HCT116 (cell line): ENCODE measurements at regions not wholly inside any gene's neighbourhood (a gene's known extent, or its start where the extent isn't known, plus 50 kb on each side); places are given as distances from the start of the nearest gene placed in this dataset.

Experiments
- ATAC-seq: fragments of 200-7000 bp; cut with Tn5 transposase; 2 replicates; pipeline ENCODE4 v1.9.1; 2020; ENCODE audit warnings: mild to moderate bottlenecking, moderate library complexity
- BruUV-seq: library from RNA; stranded (reverse); fragments of 400-500 nt; replicated peaks from 2 replicates; lab custom pipeline; 2021; lab: Mats Ljungman, UMichigan
- CTCF ChIA-PET: fragments of 300-600 bp; sonication (Branson Sonifier 250); formaldehyde crosslinking; loops from one replicate; lab custom pipeline; 2021; ENCODE audit warnings: antibody characterized with exemption; lab: Charles Lee
- POLR2A ChIA-PET: fragments of 300-600, 350-600 bp; sonication (Branson Sonifier 250); formaldehyde crosslinking; loops from one replicate; lab custom pipeline; 2021; ENCODE audit warnings: antibody characterized with exemption; lab: Charles Lee
- RAD21 ChIA-PET, 2 experiments: fragments of 300-600 bp; sonication (Branson Sonifier 250); formaldehyde crosslinking; loops; one replicate each; lab custom pipeline; 2023; ENCODE audit warnings: low total read pairs in 2 of 2; ENCODE audit not compliant: uncharacterized antibody in 2 of 2, unreplicated experiment in 2 of 2, low non-redundant PET in 1 of 2; lab: Charles Lee
- DNase-seq: peaks from one replicate; pipeline ENCODE4 v3.0.0-alpha.2; 2010; ENCODE audit warnings: low read depth, low spot score
- H2AFZ ChIP-seq: fragments of 200-600 bp; shearing (Covaris generic), sonication (generic); 2 replicates; pipeline ENCODE4 v1.6.1; 2017; ENCODE audit warnings: low read depth, mixed run types, mixed read lengths, antibody characterized with exemption, low read length; ENCODE audit not compliant: poor library complexity, severe bottlenecking
- H3K27ac ChIP-seq: 2 replicates; pipeline ENCODE4 v1.5.1; 2012; ENCODE audit warnings: low read depth, low read length
- H3K27me3 ChIP-seq: fragments of 200-600 bp; sonication (generic); 2 replicates; pipeline ENCODE4 v1.6.1; 2016; ENCODE audit warnings: mixed run types, low read length, mixed read lengths; ENCODE audit not compliant: insufficient read depth
- H3K36me3 ChIP-seq, 2 experiments: fragments of 200-500 bp in 1 of 2; fragments of 200-600 bp in 1 of 2; sonication (Bioruptor generic) in 1 of 2; sonication (generic) in 1 of 2; 2 replicates each; pipeline versions ENCODE4 v1.5.1 to v1.6.1; 2014 to 2016; ENCODE audit warnings: low read length in 2 of 2, inconsistent platforms in 1 of 2, mixed read lengths in 1 of 2, mixed run types in 1 of 2; ENCODE audit not compliant: insufficient read depth in 2 of 2, control insufficient read depth in 1 of 2
- H3K4me1 ChIP-seq, 2 experiments: fragments of 200-600 bp in 1 of 2; sonication (generic) in 1 of 2; 2 replicates each; pipeline versions ENCODE4 v1.5.1 to v1.6.1; 2012 to 2017; ENCODE audit warnings: low read length in 2 of 2, inconsistent platforms in 1 of 2, mild to moderate bottlenecking in 1 of 2, mixed read lengths in 1 of 2, mixed run types in 1 of 2, moderate library complexity in 1 of 2; ENCODE audit not compliant: insufficient read depth in 2 of 2, control insufficient read depth in 1 of 2
- H3K4me2 ChIP-seq: fragments of 200-600 bp; sonication (generic); 2 replicates; pipeline ENCODE4 v1.6.1; 2017; ENCODE audit warnings: mixed run types, low read length, mixed read lengths
- H3K4me3 ChIP-seq, 2 experiments: fragments of 200-600 bp in 1 of 2; sonication (generic) in 1 of 2; replicated peaks in 1 of 2; 2 replicates each; pipeline ENCODE4 v1.5.1; 2011 to 2016; ENCODE audit warnings: low read length in 2 of 2, control low read depth in 1 of 2, low read depth in 1 of 2, mild to moderate bottlenecking in 1 of 2, mixed read lengths in 1 of 2, mixed run types in 1 of 2
- H3K79me2 ChIP-seq: fragments of 200-600 bp; sonication (generic); 2 replicates; pipeline ENCODE4 v1.6.1; 2017; ENCODE audit warnings: mild to moderate bottlenecking, mixed run types, low read length, moderate library complexity, mixed read lengths; ENCODE audit not compliant: insufficient read depth
- H3K9ac ChIP-seq: fragments of 200-600 bp; sonication (generic); 2 replicates; pipeline ENCODE4 v1.6.1; 2016; ENCODE audit warnings: low read length, mixed read lengths
- H3K9me2 ChIP-seq: fragments of 200-600 bp; sonication (generic), shearing (Covaris generic); 2 replicates; pipeline ENCODE4 v1.6.1; 2017; ENCODE audit warnings: mixed run types, mild to moderate bottlenecking, moderate library complexity; ENCODE audit not compliant: insufficient read depth
- H3K9me3 ChIP-seq, 2 experiments: fragments of 200-500 bp in 1 of 2; fragments of 200-600 bp in 1 of 2; sonication (Bioruptor generic) in 1 of 2; sonication (generic) in 1 of 2; 2 replicates each; pipeline ENCODE4 v1.6.1; 2014 to 2017; ENCODE audit warnings: low read length in 2 of 2, mixed read lengths in 2 of 2, inconsistent platforms in 1 of 2, low read depth in 1 of 2, mild to moderate bottlenecking in 1 of 2, mixed run types in 1 of 2, moderate library complexity in 1 of 2; ENCODE audit not compliant: control insufficient read depth in 1 of 2, insufficient read depth in 1 of 2
- H4K20me1 ChIP-seq: fragments of 200-600 bp; sonication (generic), shearing (Covaris generic); 2 replicates; pipeline ENCODE4 v1.6.1; 2017; ENCODE audit warnings: mixed run types, mild to moderate bottlenecking, moderate library complexity; ENCODE audit not compliant: insufficient read depth
- EZH2 ChIP-seq: fragments of 200-600 bp; sonication (generic); IDR thresholded peaks from 2 replicates; pipeline ENCODE4 v1.6.1; 2017; ENCODE audit warnings: antibody characterized with exemption, mixed run types
- EZH2phosphoT487 ChIP-seq: fragments of 200-600 bp; IDR thresholded peaks from 2 replicates; pipeline ENCODE4 v1.6.1; 2018; ENCODE audit warnings: antibody characterized with exemption, borderline replicate concordance
- JUND ChIP-seq: IDR thresholded peaks from 2 replicates; pipeline ENCODE4 v1.6.1; 2012
- POLR2A ChIP-seq: IDR thresholded peaks from 2 replicates; pipeline ENCODE4 v1.7.0; 2011; ENCODE audit warnings: borderline replicate concordance; ENCODE audit not compliant: insufficient read depth, insufficient read length; ENCODE audit errors: extremely low read depth
- POLR2AphosphoS5 ChIP-seq: IDR thresholded peaks from 2 replicates; pipeline ENCODE4 v1.6.1; 2011; ENCODE audit warnings: mild to moderate bottlenecking, low read depth, low read length, moderate library complexity
- SRF ChIP-seq: IDR thresholded peaks from 2 replicates; pipeline ENCODE4 v1.6.1; 2012; ENCODE audit warnings: low read depth
- intact Hi-C: fragments of 100-400 bp; cut with micrococcal nuclease; formaldehyde crosslinking; loops from 2 replicates; pipeline ENCODE4 v1.10.0; 2022
- TF ChIP-seq, protein P1 (sequence below): IDR thresholded peaks from 2 replicates; pipeline ENCODE4 v1.6.1; 2012
- TF ChIP-seq, protein P2 (sequence below): IDR thresholded peaks from 2 replicates; pipeline ENCODE4 v1.6.1; 2011; ENCODE audit warnings: mild to moderate bottlenecking, low read length, moderate library complexity; ENCODE audit not compliant: insufficient replicate concordance; ENCODE audit errors: extremely low read depth

DNA sequence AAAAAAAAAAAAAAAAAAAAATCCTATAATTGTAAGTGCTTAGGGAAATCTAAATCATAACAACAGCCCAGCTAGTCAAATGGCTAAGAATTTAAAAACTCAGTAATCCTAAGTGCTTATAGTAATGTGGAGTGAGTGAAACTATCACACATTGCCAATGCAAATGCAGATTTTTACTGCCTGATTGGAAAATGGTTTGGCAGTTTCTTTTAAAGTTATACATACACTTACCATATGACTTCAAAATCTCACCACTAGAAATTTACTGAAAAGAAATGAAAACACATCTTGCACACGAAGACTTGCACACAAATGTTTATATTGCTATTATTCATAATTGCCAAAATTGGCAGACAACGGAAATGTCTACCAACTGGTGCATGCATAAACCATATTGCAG, 51.3 kb upstream of the STXBP6 start:
- ChIA-PET POLR2A (no interaction called here), RAD21 (no interaction called here), CTCF (no interaction called here)
- Histone ChIP-seq H3K9ac (no peak overlapping the region), H3K4me2 (no peak overlapping the region), H3K9me2 (no peaks in the 10 kb centered on the region), H4K20me1 (no peaks in the 10 kb centered on the region), H3K36me3 (no peaks in the 10 kb centered on the region), H3K4me1 (no peaks in the 10 kb centered on the region), H3K9me3 (peaks cover 0 to 11% of the 10 kb centered on the region in 2 experiments; a peak in 2 of 4 replicates), H3K27me3 (no peaks in the 10 kb centered on the region), H2AFZ (no peak overlapping the region), H3K27ac (no peak overlapping the region), H3K4me3 (no peak overlapping the region), H3K79me2 (no peaks in the 10 kb centered on the region)
- intact Hi-C loops: no loop called here
- no peak for ATAC-seq
- no peak for DNase-seq
- no TSS peak for BruUV-seq
- TF ChIP-seq EZH2phosphoT487 (no peak), POLR2A (no peak), SRF (no peak), POLR2AphosphoS5 (no peak), JUND (no peak), EZH2 (no peak)
- TF ChIP-seq, protein P1, sequence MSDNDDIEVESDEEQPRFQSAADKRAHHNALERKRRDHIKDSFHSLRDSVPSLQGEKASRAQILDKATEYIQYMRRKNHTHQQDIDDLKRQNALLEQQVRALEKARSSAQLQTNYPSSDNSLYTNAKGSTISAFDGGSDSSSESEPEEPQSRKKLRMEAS: no peak
- TF ChIP-seq, protein P2, sequence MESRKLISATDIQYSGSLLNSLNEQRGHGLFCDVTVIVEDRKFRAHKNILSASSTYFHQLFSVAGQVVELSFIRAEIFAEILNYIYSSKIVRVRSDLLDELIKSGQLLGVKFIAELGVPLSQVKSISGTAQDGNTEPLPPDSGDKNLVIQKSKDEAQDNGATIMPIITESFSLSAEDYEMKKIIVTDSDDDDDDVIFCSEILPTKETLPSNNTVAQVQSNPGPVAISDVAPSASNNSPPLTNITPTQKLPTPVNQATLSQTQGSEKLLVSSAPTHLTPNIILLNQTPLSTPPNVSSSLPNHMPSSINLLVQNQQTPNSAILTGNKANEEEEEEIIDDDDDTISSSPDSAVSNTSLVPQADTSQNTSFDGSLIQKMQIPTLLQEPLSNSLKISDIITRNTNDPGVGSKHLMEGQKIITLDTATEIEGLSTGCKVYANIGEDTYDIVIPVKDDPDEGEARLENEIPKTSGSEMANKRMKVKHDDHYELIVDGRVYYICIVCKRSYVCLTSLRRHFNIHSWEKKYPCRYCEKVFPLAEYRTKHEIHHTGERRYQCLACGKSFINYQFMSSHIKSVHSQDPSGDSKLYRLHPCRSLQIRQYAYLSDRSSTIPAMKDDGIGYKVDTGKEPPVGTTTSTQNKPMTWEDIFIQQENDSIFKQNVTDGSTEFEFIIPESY: no peak
